GM12878 (cell line): ENCODE measurements at regions not wholly inside any gene's neighbourhood (a gene's known extent, or its start where the extent isn't known, plus 50 kb on each side); places are given as distances from the start of the nearest gene placed in this dataset.

Source experiments
- BHLHE40 ChIP-seq, 2 experiments: fragments of 450-650 bp in 1 of 2; IDR thresholded peaks; 2 replicates each; pipeline ENCODE4 v1.6.1; 2011 to 2017; ENCODE audit warnings: low read depth in 2 of 2, borderline replicate concordance in 1 of 2, improper control_type of control experiment in 1 of 2, low read length in 1 of 2, mild to moderate bottlenecking in 1 of 2
- CTCF ChIP-seq, 3 experiments: IDR thresholded peaks in 2 of 3; conservative IDR thresholded peaks in 1 of 3; 2 replicates each; pipeline ENCODE4 v1.5.1; 2011; ENCODE audit warnings: low read depth in 3 of 3, low read length in 3 of 3, mild to moderate bottlenecking in 3 of 3, control low read depth in 2 of 3, moderate library complexity in 2 of 3, inconsistent platforms in 1 of 3, mixed read lengths in 1 of 3; ENCODE audit not compliant: control insufficient read depth in 2 of 3, insufficient read depth in 1 of 3; ENCODE audit errors: extremely low read depth in 1 of 3
- JUNB ChIP-seq: IDR thresholded peaks from 2 replicates; pipeline ENCODE4 v1.6.1; 2016; ENCODE audit warnings: antibody characterized with exemption, mild to moderate bottlenecking
- KAT2A ChIP-seq: conservative IDR thresholded peaks from 2 replicates; pipeline ENCODE4 v1.6.1; 2011; ENCODE audit warnings: low read depth, low read length; ENCODE audit not compliant: control insufficient read depth
- POLR2A ChIP-seq: IDR thresholded peaks from 2 replicates; pipeline ENCODE4 v1.6.1; 2011; ENCODE audit warnings: low read depth, mild to moderate bottlenecking, low read length

DNA sequence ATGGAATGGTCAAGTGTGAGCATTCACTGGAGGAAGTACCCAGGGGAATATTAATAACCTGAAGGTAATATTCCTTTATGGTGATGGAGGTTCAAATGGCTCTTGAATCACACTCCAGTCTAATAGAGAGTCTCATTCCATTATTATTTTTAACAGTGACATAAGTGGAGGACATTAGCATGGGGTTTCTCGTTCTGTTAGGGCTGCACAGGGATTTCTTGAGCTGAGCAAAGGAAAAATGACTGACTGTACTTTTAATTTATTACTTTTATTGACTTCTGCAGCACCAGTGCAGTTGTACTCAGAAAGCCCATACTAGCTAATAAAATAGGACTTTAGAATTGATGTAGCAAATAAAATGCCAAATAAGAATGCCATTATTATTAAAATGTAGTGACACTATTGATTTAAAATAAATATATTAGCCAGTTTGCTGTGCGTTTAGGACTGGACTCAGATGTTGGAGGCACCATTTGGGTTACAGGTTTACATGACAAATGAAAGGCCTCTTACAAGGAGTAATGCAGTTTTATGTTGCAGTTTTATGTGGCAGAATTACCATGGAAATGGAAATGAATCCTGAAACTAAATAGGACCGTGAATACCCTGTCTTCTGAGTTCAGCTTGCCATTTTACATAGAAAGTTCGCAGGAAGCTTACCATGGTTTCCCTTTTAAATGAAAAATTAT lies 705.1 kb upstream of the GRM7 start:
- TF ChIP-seq KAT2A (no peak), JUNB (no peak), BHLHE40 (IDR thresholded peaks at IDR 0.05; ENCODE audit: borderline replicate concordance in 1 of 2, low read depth in 2 of 2, low read length in 1 of 2) (no peak), POLR2A (no peak), CTCF (IDR thresholded peaks at IDR 0.05 in 2 of 3, conservative IDR thresholded peaks at IDR 0.05 in 1 of 3; ENCODE audit: control insufficient read depth in 2 of 3, extremely low read depth in 1 of 3, insufficient read depth in 1 of 3, low read depth in 3 of 3, low read length in 3 of 3) (no peak)
